Endothelial cell of umbilical vein (primary cell): ENCODE measurements at regions not wholly inside any gene's neighbourhood (a gene's known extent, or its start where the extent isn't known, plus 50 kb on each side); places are given as distances from the start of the nearest gene placed in this dataset.

Experiments used
- BruUV-seq: library from RNA; stranded (reverse); fragments of 400-500 nt; replicated peaks from 2 replicates; lab custom pipeline; 2021; lab: Mats Ljungman, UMichigan
- CTCF ChIA-PET: fragments of 300-600, 350-600 bp; sonication (Branson Sonifier 250); formaldehyde crosslinking; loops from one replicate; lab custom pipeline; 2021; ENCODE audit warnings: antibody characterized with exemption, inconsistent platforms; lab: Charles Lee
- POLR2A ChIA-PET: fragments of 300-600, 350-600 bp; sonication (Branson Sonifier 250); formaldehyde crosslinking; loops from one replicate; lab custom pipeline; 2021; ENCODE audit warnings: antibody characterized with exemption, inconsistent platforms; lab: Charles Lee
- DNase-seq: peaks from one replicate; pipeline ENCODE4 v3.0.0-alpha.2; 2011; ENCODE audit warnings: low read depth, low spot score
- FAIRE-seq: peaks from 2 replicates; lab custom pipeline; 2011; peaks lifted over from hg19 to GRCh38; lab: Jason Lieb, UNC
- H2AFZ ChIP-seq: 2 replicates; pipeline ENCODE4 v1.6.0; 2012; ENCODE audit warnings: low read depth, low read length, control low read depth, inconsistent platforms
- H3K27ac ChIP-seq: 2 replicates; pipeline ENCODE4 v1.5.1; 2011; ENCODE audit warnings: low read depth, mild to moderate bottlenecking, control low read depth, low read length, moderate library complexity; ENCODE audit not compliant: insufficient read depth
- H3K27me3 ChIP-seq, 2 experiments: 2 replicates each; pipeline versions ENCODE4 v1.6.0 to v1.6.1; 2011; ENCODE audit warnings: low read length in 2 of 2, mixed read lengths in 1 of 2; ENCODE audit not compliant: control insufficient read depth in 2 of 2, insufficient read depth in 2 of 2
- H3K36me3 ChIP-seq, 2 experiments: 2 replicates in 1 of 2; 3 replicates in 1 of 2; pipeline ENCODE4 v1.5.1; 2011; ENCODE audit warnings: low read length in 2 of 2, mild to moderate bottlenecking in 1 of 2, moderate library complexity in 1 of 2; ENCODE audit not compliant: control insufficient read depth in 2 of 2, insufficient read depth in 2 of 2; ENCODE audit errors: extremely low read depth in 1 of 2
- H3K4me1 ChIP-seq: 3 replicates; pipeline ENCODE4 v1.5.1; 2011; ENCODE audit warnings: mild to moderate bottlenecking, low read length; ENCODE audit not compliant: control insufficient read depth, insufficient read depth; ENCODE audit errors: extremely low read depth
- H3K4me2 ChIP-seq: 2 replicates; pipeline ENCODE4 v1.6.1; 2011; ENCODE audit warnings: low read length, control low read depth, mixed read lengths; ENCODE audit not compliant: insufficient read depth
- H3K4me3 ChIP-seq, 3 experiments: fragments of 200-600 bp in 1 of 3; sonication (generic), shearing (Covaris generic) in 1 of 3; replicated peaks in 1 of 3; 2 replicates each; pipeline ENCODE4 v1.5.1; 2011 to 2016; ENCODE audit warnings: control low read depth in 3 of 3, low read length in 3 of 3, mild to moderate bottlenecking in 2 of 3, inconsistent platforms in 1 of 3, low read depth in 1 of 3, moderate library complexity in 1 of 3; ENCODE audit not compliant: insufficient read depth in 1 of 3
- H3K79me2 ChIP-seq: 2 replicates; pipeline ENCODE4 v1.6.0; 2012; ENCODE audit warnings: low read length, inconsistent platforms; ENCODE audit not compliant: control insufficient read depth, insufficient read depth
- H3K9ac ChIP-seq: replicated peaks from 2 replicates; pipeline ENCODE3; 2011; ENCODE audit warnings: low read length, control low read depth; ENCODE audit not compliant: insufficient read depth; ENCODE audit errors: extremely low read depth
- H3K9me1 ChIP-seq: replicated peaks from 3 replicates; pipeline ENCODE4 v1.6.0; 2011; ENCODE audit warnings: mild to moderate bottlenecking, low read length; ENCODE audit not compliant: control insufficient read depth, insufficient read depth; ENCODE audit errors: extremely low read depth
- H3K9me3 ChIP-seq: replicated peaks from 2 replicates; pipeline ENCODE4 v1.5.1; 2012; ENCODE audit warnings: low read length, inconsistent platforms; ENCODE audit not compliant: control insufficient read depth, insufficient read depth
- H4K20me1 ChIP-seq: replicated peaks from 2 replicates; pipeline ENCODE3; 2011; ENCODE audit warnings: mild to moderate bottlenecking, low read length; ENCODE audit not compliant: control insufficient read depth, insufficient read depth; ENCODE audit errors: extremely low read depth
- EZH2 ChIP-seq: IDR thresholded peaks from 2 replicates; pipeline ENCODE4 v1.6.1; 2012; ENCODE audit warnings: borderline replicate concordance, low read depth, mild to moderate bottlenecking, moderate library complexity, low read length, inconsistent platforms; ENCODE audit not compliant: severe bottlenecking
- FOS ChIP-seq: IDR thresholded peaks from 2 replicates; pipeline ENCODE4 v1.6.1; 2011; ENCODE audit warnings: mild to moderate bottlenecking, low read length, moderate library complexity, borderline replicate concordance; ENCODE audit not compliant: insufficient read depth
- GATA2 ChIP-seq: IDR thresholded peaks from 2 replicates; pipeline ENCODE4 v1.7.0; 2011; ENCODE audit warnings: low read depth, mild to moderate bottlenecking, moderate library complexity, mixed read lengths, low read length; ENCODE audit not compliant: insufficient read length, insufficient read depth
- JUN ChIP-seq: IDR thresholded peaks from 2 replicates; pipeline ENCODE4 v1.6.1; 2011; ENCODE audit warnings: borderline replicate concordance, low read depth; ENCODE audit not compliant: insufficient read length, insufficient read depth
- MYC ChIP-seq: IDR thresholded peaks from one replicate; pipeline ENCODE4 v1.6.1; 2011; ENCODE audit warnings: mild to moderate bottlenecking, low read depth, low read length
- POLR2A ChIP-seq: IDR thresholded peaks from 2 replicates; pipeline ENCODE4 v1.6.1; 2012; ENCODE audit warnings: low read depth, mild to moderate bottlenecking, control low read depth, low read length
- POLR2AphosphoS5 ChIP-seq: IDR thresholded peaks from 2 replicates; pipeline ENCODE4 v1.6.1; 2012; ENCODE audit warnings: low read depth, mild to moderate bottlenecking, control low read depth, low read length, moderate library complexity; ENCODE audit not compliant: insufficient read depth
- dilution Hi-C: fragments of 300-500 bp; cut with MboI; formaldehyde crosslinking; loops from one replicate; pipeline ENCODE4 v1.15.0; 2019; ENCODE audit warnings: low sequenced_read_pairs; ENCODE audit not compliant: extremely low pct_ligation_motif_present
- intact Hi-C: fragments of 100-400 bp; cut with micrococcal nuclease; formaldehyde crosslinking; loops from one replicate; pipeline ENCODE4 v1.10.0; 2022
- TF ChIP-seq, protein P1 (sequence below): IDR thresholded peaks from 2 replicates; pipeline ENCODE4 v1.6.1; 2011; ENCODE audit not compliant: insufficient read depth, insufficient read length
- TF ChIP-seq, protein P2 (sequence below), 2 donors: IDR thresholded peaks; 1 replicate in 1 of 2; 2 replicates in 1 of 2; pipeline ENCODE4 v1.5.1; 2011; ENCODE audit warnings: low read length in 2 of 2, mild to moderate bottlenecking in 2 of 2, moderate library complexity in 2 of 2, control low read depth in 1 of 2, inconsistent platforms in 1 of 2, low read depth in 1 of 2; ENCODE audit not compliant: insufficient read depth in 1 of 2; ENCODE audit errors: extremely low read depth in 1 of 2

DNA sequence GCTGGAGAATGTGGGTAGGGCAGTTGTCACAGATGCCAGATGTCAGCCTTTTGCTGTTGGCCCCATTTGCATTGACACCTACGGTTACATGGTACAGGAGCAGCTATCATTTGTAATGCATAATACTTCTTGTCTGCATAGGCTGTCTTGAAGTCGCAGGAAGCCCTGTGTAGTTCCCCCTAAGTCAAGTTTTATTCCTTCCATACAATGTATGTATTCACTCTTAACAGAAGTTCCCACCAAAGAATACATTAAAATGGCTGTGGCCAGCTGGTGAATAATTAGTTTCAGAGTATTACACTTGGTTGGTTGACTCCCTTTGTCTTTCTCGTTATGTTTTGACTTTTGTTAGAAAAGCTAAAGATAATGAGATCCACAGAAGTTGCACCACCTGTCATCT lies 1169.0 kb downstream of the REEP3 start:
- TF ChIP-seq POLR2AphosphoS5 (no peak), JUN (no peak), FOS (no peak), EZH2 (no peak), GATA2 (no peak), MYC (no peak), POLR2A (no peak)
- TF ChIP-seq, protein P1, sequence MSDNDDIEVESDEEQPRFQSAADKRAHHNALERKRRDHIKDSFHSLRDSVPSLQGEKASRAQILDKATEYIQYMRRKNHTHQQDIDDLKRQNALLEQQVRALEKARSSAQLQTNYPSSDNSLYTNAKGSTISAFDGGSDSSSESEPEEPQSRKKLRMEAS = no peak
- TF ChIP-seq, protein P2, sequence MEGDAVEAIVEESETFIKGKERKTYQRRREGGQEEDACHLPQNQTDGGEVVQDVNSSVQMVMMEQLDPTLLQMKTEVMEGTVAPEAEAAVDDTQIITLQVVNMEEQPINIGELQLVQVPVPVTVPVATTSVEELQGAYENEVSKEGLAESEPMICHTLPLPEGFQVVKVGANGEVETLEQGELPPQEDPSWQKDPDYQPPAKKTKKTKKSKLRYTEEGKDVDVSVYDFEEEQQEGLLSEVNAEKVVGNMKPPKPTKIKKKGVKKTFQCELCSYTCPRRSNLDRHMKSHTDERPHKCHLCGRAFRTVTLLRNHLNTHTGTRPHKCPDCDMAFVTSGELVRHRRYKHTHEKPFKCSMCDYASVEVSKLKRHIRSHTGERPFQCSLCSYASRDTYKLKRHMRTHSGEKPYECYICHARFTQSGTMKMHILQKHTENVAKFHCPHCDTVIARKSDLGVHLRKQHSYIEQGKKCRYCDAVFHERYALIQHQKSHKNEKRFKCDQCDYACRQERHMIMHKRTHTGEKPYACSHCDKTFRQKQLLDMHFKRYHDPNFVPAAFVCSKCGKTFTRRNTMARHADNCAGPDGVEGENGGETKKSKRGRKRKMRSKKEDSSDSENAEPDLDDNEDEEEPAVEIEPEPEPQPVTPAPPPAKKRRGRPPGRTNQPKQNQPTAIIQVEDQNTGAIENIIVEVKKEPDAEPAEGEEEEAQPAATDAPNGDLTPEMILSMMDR (IDR thresholded peaks at IDR 0.05; ENCODE audit: extremely low read depth in 1 of 2, insufficient read depth in 1 of 2, low read depth in 1 of 2, low read length in 2 of 2) = no peak
- Histone ChIP-seq H3K4me2 (no peak overlapping the region), H3K9me1 (no peaks in the 10 kb centered on the region), H3K36me3 (no peaks in the 10 kb centered on the region), H3K4me1 (no peaks in the 10 kb centered on the region), H2AFZ (no peak overlapping the region), H3K9ac (no peak overlapping the region), H4K20me1 (no peaks in the 10 kb centered on the region), H3K79me2 (no peaks in the 10 kb centered on the region), H3K9me3 (no peaks in the 10 kb centered on the region), H3K4me3 (no peak overlapping the region), H3K27me3 (no peaks in the 10 kb centered on the region), H3K27ac (no peak overlapping the region)
- FAIRE-seq = no peak
- no peak for DNase-seq
- dilution Hi-C loops (no loop called here), intact Hi-C loops (no loop called here)
- ChIA-PET CTCF (no interaction called here), POLR2A (no interaction called here)
- BruUV-seq = no TSS peak
